Fibroblast of lung (primary cell): ENCODE measurements at regions not wholly inside any gene's neighbourhood (a gene's known extent, or its start where the extent isn't known, plus 50 kb on each side); places are given as distances from the start of the nearest gene placed in this dataset.

ENCODE experiments used
- EZH2 ChIP-seq: IDR thresholded peaks from 2 replicates; pipeline ENCODE4 v1.5.1; 2012; ENCODE audit warnings: low read length, control low read depth, mild to moderate bottlenecking; ENCODE audit errors: missing control alignments
- TF ChIP-seq, protein P1 (sequence below), 2 donors: IDR thresholded peaks in 1 of 2; conservative IDR thresholded peaks in 1 of 2; 1 replicate in 1 of 2; 2 replicates in 1 of 2; pipeline ENCODE4 v1.5.1; 2011 to 2012; ENCODE audit warnings: low read length in 2 of 2, control low read depth in 1 of 2, inconsistent platforms in 1 of 2, low read depth in 1 of 2, mild to moderate bottlenecking in 1 of 2

DNA sequence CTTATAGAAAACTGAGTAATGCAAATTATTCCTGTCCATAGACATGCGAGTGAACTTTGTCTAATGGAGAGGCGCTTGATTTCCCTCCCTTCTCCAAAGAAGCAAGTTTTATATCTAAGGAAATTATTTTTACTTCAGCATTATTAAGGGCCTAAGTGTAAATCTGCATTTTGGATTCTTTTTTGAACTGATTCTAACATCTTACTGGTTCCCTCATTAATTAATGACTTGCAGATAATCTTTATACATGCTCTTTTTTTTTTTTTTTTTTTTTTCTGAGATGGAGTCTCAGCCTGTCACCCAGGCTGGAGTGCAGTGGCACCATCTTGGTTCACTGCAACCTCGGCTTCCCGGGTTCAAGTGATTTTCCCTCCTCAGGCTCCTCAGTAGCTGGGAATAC is 209.5 kb downstream of the TLE4 start:
- TF ChIP-seq, protein P1, sequence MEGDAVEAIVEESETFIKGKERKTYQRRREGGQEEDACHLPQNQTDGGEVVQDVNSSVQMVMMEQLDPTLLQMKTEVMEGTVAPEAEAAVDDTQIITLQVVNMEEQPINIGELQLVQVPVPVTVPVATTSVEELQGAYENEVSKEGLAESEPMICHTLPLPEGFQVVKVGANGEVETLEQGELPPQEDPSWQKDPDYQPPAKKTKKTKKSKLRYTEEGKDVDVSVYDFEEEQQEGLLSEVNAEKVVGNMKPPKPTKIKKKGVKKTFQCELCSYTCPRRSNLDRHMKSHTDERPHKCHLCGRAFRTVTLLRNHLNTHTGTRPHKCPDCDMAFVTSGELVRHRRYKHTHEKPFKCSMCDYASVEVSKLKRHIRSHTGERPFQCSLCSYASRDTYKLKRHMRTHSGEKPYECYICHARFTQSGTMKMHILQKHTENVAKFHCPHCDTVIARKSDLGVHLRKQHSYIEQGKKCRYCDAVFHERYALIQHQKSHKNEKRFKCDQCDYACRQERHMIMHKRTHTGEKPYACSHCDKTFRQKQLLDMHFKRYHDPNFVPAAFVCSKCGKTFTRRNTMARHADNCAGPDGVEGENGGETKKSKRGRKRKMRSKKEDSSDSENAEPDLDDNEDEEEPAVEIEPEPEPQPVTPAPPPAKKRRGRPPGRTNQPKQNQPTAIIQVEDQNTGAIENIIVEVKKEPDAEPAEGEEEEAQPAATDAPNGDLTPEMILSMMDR (conservative IDR thresholded peaks at IDR 0.05 in 1 of 2, IDR thresholded peaks at IDR 0.05 in 1 of 2; ENCODE audit: low read depth in 1 of 2, low read length in 2 of 2): no peak
- no peak for TF ChIP-seq EZH2
